Testis (tissue), 2 donors: ENCODE measurements at regions not wholly inside any gene's neighbourhood (a gene's known extent, or its start where the extent isn't known, plus 50 kb on each side); places are given as distances from the start of the nearest gene placed in this dataset.

Source experiments
- DNase-seq: peaks from one replicate; pipeline ENCODE4 v3.0.0-alpha.2; 2019
- H3K27ac ChIP-seq, 2 donors: fragments of 200-600 bp; sonication (generic); one replicate each; pipeline ENCODE4 v1.5.1; 2019
- H3K27me3 ChIP-seq: fragments of 200-600 bp; sonication (generic); one replicate; pipeline ENCODE4 v1.5.1; 2019
- H3K36me3 ChIP-seq: fragments of 200-600 bp; sonication (generic); one replicate; pipeline ENCODE4 v1.5.1; 2017; ENCODE audit warnings: low read depth; ENCODE audit errors: missing control alignments
- H3K4me1 ChIP-seq: fragments of 200-600 bp; sonication (generic); one replicate; pipeline ENCODE4 v1.5.1; 2019
- H3K4me3 ChIP-seq, 2 donors: fragments of 200-600 bp; sonication (generic); one replicate each; pipeline ENCODE4 v1.5.1; 2017 to 2019
- H3K9me3 ChIP-seq: fragments of 200-600 bp; sonication (generic); one replicate; pipeline ENCODE4 v1.5.1; 2017
- POLR2A ChIP-seq: fragments of 450-650 bp; IDR thresholded peaks from one replicate; pipeline ENCODE4 v1.6.1; 2017; ENCODE audit warnings: antibody characterized with exemption, mild to moderate bottlenecking, moderate library complexity
- WGBS, 2 donors: methylation state at CpG; one replicate each; pipeline ENCODE4 v1.1.5; 2018; 5-methylcytosine and 5-hydroxymethylcytosine counted together
- intact Hi-C: fragments of 100-400 bp; cut with DNase I; formaldehyde crosslinking; loops from one replicate; pipeline ENCODE4 v1.15.1; 2023; ENCODE audit warnings: low total_unique reads
- TF ChIP-seq, protein P1 (sequence below), 3 experiments: fragments of 450-650 bp in 2 of 3; fragments of 200-600 bp in 1 of 3; sonication (generic) in 1 of 3; IDR thresholded peaks; one replicate each; pipeline ENCODE4 v1.5.1; 2016 to 2019; ENCODE audit warnings: antibody characterized with exemption in 3 of 3, mild to moderate bottlenecking in 2 of 3, moderate library complexity in 1 of 3

- no peak for DNase-seq
- Histone ChIP-seq H3K27ac (no peak overlapping the region), H3K4me1 (no peaks in the 10 kb centered on the region), H3K9me3 (no peaks in the 10 kb centered on the region), H3K36me3 (no peaks in the 10 kb centered on the region), H3K27me3 (no peaks in the 10 kb centered on the region), H3K4me3 (no peak overlapping the region)
- intact Hi-C loops: no loop called here
- TF ChIP-seq POLR2A: no peak
- TF ChIP-seq, protein P1, sequence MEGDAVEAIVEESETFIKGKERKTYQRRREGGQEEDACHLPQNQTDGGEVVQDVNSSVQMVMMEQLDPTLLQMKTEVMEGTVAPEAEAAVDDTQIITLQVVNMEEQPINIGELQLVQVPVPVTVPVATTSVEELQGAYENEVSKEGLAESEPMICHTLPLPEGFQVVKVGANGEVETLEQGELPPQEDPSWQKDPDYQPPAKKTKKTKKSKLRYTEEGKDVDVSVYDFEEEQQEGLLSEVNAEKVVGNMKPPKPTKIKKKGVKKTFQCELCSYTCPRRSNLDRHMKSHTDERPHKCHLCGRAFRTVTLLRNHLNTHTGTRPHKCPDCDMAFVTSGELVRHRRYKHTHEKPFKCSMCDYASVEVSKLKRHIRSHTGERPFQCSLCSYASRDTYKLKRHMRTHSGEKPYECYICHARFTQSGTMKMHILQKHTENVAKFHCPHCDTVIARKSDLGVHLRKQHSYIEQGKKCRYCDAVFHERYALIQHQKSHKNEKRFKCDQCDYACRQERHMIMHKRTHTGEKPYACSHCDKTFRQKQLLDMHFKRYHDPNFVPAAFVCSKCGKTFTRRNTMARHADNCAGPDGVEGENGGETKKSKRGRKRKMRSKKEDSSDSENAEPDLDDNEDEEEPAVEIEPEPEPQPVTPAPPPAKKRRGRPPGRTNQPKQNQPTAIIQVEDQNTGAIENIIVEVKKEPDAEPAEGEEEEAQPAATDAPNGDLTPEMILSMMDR (IDR thresholded peaks at IDR 0.05): no peak
- WGBS, 2 donors: 74 to 82% methylated on average over 2 of the region's 2 CpGs
Measured at GRCh38 chr2:3098231-3098630, 279.4 kb downstream of the EIPR1 start.

DNA sequence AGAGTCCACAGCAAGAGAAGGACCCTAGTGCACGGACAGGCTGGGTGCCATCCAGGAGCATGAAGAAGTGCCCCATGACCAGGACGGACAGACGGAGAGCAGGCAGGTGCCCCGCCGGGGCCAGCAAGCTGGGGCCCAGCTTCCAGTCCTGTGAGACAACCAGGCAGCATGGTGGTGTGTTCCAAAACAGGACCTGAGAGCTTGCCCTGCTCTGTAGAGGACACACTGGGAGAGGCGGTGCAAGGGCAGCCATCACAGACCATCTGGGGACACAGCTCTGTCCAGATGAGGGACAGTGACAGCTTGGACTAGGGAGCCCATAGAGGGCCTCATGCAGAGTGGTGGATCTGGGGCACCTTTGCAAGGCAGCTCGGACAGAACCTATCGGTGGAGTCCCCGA, 279.8 kb downstream of the EIPR1 start:
- DNase-seq: no peak

DNA sequence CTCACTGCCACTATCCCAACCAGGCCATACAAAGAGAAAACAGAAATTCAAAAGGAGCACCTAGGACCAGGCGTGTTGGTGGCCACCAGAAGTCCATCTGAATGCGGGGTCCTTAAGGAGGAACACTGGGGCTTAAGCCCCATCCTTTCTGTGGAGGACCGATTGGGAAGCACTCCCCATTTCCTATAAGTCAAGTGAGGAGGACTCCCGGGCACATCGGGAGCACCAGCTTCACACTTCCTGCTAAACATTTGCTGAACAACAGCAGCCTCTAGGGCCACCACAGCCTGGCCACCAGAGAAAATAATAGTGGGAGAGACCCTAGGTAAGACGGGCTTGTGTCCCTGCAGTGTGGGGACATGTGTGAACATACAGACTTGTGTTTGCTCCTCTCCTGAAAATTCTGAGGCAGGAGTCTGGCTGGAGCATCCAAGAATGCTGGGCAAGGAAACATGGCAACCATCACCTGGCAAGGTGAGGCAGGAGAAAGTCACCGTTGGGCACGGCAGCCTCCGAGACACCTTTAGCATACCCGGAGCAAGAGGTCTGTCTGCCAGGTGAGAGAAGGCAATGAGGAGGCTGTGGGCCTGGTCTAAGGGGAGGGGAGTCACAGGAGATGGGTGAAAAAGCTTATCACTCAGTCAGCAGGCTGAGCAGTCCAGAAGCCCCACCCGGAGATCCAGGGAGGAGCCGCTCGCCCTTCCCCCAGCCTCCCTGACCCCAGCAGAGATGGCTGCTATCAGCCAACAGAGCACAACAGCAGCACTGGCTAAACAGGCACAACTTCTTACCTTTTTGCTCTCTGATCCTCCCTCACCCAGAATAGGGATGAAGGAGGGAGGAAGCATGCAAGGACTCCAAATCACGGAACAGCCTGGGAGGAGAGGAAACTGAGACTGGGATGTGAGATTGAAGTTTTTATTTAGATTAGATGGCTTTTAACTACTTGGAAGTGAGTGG, 282.3 kb downstream of the EIPR1 start:
- H3K4me1 ChIP-seq: no peaks in the 10 kb centered on the region
- H3K36me3 ChIP-seq: no peaks in the 10 kb centered on the region
- intact Hi-C loops: no loop called here
- no peak overlapping the region for H3K27ac ChIP-seq
- TF ChIP-seq POLR2A: no peak
- TF ChIP-seq, protein P1 (IDR thresholded peaks at IDR 0.05): no peak
- H3K4me3 ChIP-seq: no peak overlapping the region
- peak; percentile 6 for DNase-seq
- H3K9me3 ChIP-seq: no peaks in the 10 kb centered on the region
- no peaks in the 10 kb centered on the region for H3K27me3 ChIP-seq
- 74 to 80% methylated on average over 12 to 14 of the region's 14 CpGs for WGBS, 2 donors

More for the DNA sequence above, 279.8 kb downstream of the EIPR1 start:
- Histone ChIP-seq H3K27me3 (no peaks in the 10 kb centered on the region), H3K36me3 (no peaks in the 10 kb centered on the region), H3K4me3 (no peak overlapping the region), H3K9me3 (no peaks in the 10 kb centered on the region), H3K4me1 (no peaks in the 10 kb centered on the region), H3K27ac (no peak overlapping the region)
- intact Hi-C loops: no loop called here
- TF ChIP-seq POLR2A: no peak
- TF ChIP-seq, protein P1 (IDR thresholded peaks at IDR 0.05): no peak
- 94 to 97% methylated on average over 5 to 9 of the region's 9 CpGs for WGBS, 2 donors

DNA sequence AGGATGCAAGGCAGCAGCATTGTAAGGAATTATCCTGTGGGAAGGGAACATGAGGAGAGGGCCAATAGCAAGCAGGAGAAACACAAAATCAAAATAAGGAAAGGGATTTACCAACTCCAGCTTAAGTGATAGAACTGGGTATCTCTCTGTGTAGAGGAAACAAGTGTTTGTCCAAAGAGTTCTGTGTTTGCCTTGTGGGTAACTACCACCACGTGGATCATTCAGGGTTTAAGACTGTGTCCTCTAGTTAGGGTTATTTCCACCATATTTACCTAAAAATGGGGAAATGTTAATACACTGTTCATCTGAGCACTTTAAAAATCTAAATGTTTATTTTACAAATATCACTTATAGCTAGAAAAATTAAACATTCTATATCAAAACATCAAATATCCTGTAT, 283.3 kb downstream of the EIPR1 start:
- Histone ChIP-seq H3K4me3 (no peak overlapping the region), H3K27ac (no peak overlapping the region), H3K4me1 (no peaks in the 10 kb centered on the region), H3K9me3 (no peaks in the 10 kb centered on the region), H3K27me3 (no peaks in the 10 kb centered on the region), H3K36me3 (no peaks in the 10 kb centered on the region)
- TF ChIP-seq POLR2A: no peak
- TF ChIP-seq, protein P1 (IDR thresholded peaks at IDR 0.05): no peak
- no peak for DNase-seq
- 79 to 86% methylated on average over 1 of the region's 1 CpG for WGBS, 2 donors
- intact Hi-C loops: no loop called here
